GM21390 (cell line): ENCODE measurements at regions not wholly inside any gene's neighbourhood (a gene's known extent, or its start where the extent isn't known, plus 50 kb on each side); places are given as distances from the start of the nearest gene placed in this dataset.
"Not testable (repeated sequence)": the region's sequence is repeated elsewhere in the genome, so short reads cannot be mapped to it uniquely, and the experiment has no call there.

Source experiments
- ATAC-seq: cut with Tn5 transposase; IDR thresholded peaks from one replicate; pipeline ENCODE4 v1.9.1; 2021; ENCODE audit not compliant: unreplicated experiment

DNA sequence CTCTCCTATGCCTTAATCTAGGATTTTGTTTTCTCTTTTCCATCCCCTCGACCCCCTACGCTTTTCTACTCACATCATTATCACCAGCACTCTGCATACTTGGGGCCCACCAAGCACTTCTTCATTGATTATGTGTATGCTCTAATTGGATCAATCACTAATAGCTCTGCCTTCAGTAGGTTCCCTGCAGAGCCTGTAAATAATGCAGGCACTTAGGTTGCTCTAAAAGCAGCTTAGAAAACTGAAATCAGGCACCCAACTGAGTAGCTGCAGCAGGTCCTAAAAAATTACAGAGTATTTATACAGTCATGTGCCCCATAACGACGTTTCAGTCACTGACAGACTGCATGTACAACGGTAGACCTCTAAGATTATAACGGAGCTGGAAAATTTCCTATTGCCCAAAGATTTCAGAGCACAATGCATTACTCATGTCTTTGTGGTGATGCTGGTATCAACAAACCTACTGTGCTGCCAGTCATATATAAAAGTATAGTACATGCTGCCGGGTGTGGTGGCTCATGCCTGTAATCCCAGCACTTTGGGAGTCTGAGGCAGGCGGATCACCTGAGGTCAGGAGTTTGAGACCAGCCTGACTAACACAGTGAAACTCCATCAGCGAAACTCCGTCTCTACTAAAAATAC, 280.4 kb downstream of the HS3ST3B1 start:
- ATAC-seq: no peak

DNA sequence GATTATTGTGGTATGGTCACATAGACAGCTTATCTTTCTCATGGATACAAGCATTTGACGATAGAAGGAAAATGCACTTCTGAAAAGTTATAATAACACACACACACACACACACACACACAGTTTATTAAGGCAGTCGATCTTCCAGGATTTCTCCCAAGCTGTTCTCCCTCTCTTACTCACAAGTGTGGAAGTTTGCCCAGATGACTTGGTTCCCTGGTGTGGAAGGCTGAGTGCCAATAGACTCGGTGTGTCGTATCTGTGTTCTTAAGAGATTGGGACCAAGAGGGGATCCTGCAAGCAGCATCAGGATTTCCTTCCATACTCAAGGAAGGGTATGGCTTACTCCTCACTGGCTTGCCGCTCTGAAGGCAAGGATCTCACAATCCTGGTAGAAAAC, 279.6 kb downstream of the HS3ST3B1 start:
- ATAC-seq: no peak

DNA sequence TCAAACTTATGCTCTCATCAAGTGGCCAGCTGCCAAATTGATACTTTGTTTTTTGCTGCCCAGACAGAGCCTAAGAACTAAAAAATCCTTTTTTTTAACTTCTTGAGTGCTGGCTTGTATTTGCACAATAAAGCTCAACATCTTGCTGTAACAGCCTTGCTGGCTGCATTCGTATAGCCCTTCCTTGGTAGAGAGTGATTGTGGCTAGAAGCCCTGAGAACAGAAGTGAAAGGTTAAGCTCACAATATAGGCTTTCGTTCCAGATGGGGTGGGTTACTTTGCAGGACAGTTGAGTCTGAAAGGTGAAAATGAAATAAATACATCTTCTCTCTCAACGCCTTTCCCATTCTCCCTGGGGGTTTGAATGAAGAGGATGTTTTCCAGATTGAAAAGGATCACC, 278.8 kb downstream of the HS3ST3B1 start:
- no peak for ATAC-seq

DNA sequence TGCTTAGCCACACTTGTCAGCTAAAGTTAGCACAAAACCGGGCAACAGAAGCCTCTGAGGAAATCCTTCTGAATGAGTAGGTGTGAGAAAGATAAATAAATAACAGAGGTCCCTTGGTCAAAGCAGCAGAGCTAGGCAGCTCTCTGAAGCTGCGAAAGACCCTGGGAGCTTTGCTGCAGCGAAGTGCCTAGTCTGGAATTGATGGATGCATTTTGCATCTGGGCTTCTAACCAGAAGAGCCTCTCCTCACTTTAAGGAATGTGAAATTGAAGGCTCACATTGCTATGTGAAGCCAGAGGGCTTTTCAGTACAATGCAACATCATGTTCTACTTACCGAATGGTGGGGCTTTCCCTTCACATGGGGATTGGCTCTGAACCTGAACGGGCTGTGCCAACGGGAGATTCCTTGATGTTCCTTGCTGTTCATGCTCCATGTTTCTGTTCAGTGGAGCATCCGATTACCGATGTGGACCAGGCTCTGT, 274.6 kb downstream of the HS3ST3B1 start:
- no peak for ATAC-seq

- ATAC-seq: not testable (repeated sequence)
Measured at GRCh38 chr17:14560325-14560724, 259.4 kb downstream of the HS3ST3B1 start.

GRCh38 chr17:14559264-14560119, 258.6 kb downstream of the HS3ST3B1 start:
- ATAC-seq: no peak

GRCh38 chr17:14557480-14557879, 256.6 kb downstream of the HS3ST3B1 start:
- no peak for ATAC-seq

DNA sequence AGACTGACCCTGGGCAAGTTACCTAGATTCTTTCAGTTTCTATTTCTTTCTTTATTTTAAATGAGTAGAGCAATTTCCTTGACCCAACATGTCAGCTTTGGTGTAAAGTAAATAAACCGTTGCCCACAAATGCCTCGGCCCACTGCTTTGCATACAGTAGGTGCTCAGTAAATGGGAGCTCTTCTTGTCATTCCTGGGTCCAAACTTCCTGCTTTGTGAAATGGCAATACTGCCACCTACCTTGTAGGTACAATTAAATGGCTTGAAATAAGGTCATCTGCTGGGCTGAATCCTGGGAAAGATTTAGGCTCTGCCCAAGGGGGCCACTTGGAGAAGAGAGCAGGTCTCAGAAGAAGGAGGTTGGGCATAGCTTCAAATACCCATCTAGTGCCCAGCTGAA, 253.0 kb downstream of the HS3ST3B1 start:
- ATAC-seq: no peak

DNA sequence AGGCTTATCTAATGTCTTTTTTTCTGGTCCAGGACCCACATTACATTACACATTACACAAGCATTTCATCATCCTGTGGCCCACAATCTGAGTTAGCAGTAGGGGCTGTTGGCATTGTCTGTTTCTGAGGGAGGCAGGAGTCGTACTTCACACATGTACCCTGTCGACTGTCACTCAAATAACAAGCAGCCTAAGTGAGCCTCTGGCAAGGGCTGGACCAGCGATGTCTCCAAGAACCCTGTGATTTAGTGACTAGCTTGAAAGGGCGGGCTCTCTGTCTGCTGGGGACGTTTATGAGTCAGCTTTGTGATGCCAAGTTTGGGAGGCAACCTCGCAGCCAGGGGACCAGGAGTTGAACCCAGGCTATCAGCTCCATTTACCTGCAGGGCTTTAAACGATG, 251.4 kb downstream of the HS3ST3B1 start:
- no peak for ATAC-seq

DNA sequence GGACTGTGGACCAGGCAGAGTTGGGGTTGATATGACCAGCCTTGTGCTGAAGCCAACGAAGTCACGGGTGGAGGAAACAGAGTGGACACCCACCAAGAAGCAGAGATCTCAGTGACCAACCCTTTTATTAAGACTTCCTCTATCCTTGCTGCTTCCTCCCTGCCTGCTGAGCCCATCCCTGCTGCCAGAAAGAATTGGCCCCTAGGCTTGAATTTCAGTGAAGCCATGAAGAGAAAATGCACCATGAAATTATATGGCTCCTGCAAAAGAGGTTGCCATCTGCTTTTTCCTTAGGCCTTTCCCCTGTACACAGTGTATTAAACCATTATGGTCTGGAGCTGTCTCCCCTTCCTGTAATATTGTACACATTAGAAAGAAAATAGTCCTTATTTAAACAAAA, 246.7 kb downstream of the HS3ST3B1 start:
- no peak for ATAC-seq

DNA sequence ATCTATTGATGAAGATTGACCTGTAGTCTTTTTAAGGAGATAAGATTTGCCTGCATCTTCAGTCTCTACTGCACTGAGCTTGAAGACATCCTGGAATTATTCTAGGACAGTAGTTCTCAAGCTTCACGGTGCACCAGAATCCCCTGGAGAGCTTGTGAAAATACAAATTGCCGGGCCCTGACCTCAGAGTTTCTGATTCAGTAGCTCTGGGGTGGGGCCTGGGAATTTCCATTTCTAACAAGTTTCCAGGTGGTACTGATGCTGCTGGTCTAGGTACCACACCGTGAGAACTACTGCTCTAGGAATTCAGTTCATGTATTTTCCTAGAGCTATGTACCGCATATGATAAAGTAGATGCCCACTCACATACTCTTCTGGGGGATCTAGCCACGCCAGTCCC, 246.1 kb downstream of the HS3ST3B1 start:
- ATAC-seq: no peak

DNA sequence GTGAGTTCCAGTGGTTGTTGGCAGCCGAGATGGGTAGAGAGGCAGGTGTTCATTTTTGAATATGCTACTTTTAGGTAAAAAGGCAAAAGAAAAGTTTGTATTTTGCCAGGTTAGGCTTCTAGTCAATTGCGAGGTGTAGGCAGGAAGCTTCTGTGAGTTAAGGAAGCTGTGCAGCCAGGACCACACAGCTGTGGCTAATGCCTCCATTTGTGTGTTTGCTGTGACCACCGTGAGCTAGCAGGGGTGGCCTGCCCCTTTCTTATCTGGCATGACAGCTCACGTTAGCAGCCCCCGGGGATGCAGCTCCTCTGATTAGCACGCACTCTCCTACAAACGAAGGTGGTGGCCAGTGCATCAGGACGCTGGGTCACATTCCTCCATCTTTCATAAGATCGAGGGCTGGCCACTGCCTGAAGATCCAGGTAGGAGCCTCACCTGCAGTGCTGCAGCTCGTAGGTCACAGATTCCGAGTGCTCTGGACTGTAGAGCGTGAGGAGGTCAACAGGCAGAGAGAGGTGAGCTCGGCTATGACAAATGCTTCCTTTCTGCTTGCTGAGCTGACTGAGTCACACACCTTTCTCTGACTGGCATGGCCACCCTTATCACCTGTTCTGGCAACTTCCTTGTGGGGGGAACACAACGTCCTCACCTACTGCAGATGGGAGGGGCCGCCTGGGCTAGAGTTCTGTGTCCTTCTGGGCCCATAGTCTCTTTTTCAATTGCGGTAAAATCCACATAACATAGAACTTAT, 244.4 kb downstream of the HS3ST3B1 start:
- ATAC-seq: no peak

DNA sequence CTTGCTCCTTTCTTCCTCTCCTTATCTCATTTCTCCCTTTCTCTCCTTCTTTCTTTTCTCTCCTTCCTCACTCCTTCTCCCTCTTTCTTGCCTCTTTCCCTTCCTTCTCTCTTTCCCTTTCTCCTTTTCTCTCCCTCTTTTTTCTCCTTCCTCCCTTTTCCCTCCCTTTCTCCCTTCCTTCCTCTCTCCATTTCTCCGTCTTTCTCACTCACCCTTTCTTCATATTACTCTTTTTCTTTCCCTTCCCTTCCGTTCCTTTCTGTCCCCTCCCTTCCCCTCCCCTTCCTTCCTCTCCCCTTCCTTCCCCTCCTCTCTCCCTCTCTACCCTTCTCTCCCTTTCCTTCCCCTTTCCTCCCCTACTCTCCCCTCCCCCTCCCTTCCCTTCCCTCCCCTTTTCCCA, 240.8 kb downstream of the HS3ST3B1 start:
- no peak for ATAC-seq

DNA sequence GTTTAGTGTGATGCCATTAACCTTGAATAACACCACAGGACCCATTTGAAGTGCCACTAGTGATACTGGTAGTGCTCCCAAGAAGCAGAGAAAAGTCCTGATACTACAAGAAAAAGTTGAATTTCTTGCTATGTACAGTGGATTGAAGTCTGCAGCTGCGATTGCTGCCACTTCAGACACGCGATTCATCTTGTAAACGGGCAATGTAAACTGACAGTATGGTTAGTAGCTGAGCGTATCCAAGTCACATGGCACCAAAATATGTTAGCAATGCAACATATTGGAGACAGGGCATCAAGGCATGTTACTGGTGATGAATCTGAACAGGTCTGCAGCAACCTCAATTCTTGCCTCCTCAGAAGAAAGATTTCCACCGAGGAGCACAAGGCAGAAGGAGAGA, 238.9 kb downstream of the HS3ST3B1 start:
- ATAC-seq: no peak

- ATAC-seq: not testable (repeated sequence)
Measured at GRCh38 chr17:14532242-14532641, 231.4 kb downstream of the HS3ST3B1 start.

DNA sequence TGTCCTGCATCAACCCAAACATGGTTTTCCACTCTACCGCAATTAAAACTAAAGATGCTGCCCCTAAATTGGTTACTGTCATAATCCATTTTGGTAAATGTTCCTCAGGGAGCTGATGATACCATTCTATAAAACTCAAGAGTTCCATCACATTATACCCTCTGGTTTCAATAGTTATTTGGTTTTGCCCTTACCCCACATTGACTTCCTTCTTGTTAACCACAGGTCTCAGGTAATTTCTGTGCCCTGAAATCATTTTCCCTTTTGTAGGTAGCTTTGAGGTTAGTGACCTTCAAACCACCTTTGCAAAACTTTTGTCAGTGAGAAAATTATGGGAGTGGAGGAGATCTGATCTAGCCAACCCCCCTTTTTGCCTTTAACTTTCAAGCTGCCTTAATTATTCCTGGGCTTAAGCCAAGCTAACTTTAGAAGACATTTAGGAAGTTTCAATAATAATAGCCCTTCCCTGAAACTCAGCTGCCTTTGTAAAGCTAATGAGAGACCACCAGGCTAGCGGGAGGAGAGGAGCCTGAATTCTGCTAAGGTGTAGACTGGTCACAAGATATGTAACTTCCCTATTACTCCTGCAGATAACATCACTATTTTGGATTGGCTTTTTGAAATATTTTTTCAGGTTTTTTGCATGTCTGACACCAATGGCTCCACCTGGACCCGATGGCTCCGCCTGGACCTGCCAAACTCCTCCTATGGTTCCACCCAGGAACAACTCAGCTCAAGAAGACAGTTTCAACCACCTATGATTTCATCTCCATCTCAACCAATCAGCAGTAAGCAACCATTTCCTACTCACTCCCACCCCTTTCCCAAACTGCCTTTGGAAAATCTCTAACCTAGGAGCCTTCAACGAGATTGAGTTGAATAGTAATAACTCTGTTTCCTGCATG, 224.9 kb downstream of the HS3ST3B1 start:
- ATAC-seq: no peak

- ATAC-seq: no peak
Measured at GRCh38 chr17:14522795-14523387, 222.0 kb downstream of the HS3ST3B1 start.

- ATAC-seq: not testable (repeated sequence)
Measured at GRCh38 chr17:14518919-14519318, 218.0 kb downstream of the HS3ST3B1 start.

DNA sequence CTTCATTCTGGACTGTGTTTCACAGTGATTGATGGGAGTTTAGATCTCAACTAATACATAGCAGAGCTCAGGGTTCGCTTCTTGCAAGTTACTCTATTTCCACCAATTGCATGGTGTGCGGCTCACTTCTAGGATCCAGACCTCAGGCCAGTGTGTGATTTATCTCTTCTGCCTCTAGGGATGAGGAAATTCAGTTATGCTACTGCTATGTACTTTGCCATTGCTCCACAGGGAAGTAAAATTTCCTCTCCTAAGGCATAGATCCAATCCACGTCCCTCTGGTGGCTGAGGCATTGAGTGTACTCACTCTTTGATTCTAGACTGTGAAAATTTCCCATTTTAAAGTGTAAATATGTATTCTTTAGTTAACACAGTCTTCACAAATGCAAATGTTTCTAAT, 214.1 kb downstream of the HS3ST3B1 start:
- ATAC-seq: no peak

DNA sequence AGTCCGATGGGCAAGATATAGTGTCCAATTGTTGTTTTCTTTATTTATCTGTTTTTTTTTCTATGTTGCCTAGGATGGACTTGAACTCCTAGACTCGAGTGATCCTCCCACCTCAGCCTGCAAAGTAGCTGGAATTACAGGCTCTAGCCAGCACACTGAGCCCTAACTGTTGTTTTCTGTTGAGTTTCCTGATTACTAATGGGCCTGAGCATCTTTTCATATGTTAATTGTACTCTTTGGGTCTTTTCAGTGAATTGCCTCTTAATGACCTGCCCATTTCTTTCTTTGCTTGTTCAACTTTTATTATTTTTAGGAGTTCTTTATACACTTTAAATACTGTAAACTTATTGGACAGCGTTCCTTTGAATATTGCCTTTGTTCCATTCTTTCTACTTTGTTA, 213.0 kb downstream of the HS3ST3B1 start:
- ATAC-seq: no peak
